ENCODE measurements at regions not wholly inside any gene's neighbourhood (a gene's known extent, or its start where the extent isn't known, plus 50 kb on each side); places are given as distances from the start of the nearest gene placed in this dataset.

- TF ChIP-seq, protein P1, sequence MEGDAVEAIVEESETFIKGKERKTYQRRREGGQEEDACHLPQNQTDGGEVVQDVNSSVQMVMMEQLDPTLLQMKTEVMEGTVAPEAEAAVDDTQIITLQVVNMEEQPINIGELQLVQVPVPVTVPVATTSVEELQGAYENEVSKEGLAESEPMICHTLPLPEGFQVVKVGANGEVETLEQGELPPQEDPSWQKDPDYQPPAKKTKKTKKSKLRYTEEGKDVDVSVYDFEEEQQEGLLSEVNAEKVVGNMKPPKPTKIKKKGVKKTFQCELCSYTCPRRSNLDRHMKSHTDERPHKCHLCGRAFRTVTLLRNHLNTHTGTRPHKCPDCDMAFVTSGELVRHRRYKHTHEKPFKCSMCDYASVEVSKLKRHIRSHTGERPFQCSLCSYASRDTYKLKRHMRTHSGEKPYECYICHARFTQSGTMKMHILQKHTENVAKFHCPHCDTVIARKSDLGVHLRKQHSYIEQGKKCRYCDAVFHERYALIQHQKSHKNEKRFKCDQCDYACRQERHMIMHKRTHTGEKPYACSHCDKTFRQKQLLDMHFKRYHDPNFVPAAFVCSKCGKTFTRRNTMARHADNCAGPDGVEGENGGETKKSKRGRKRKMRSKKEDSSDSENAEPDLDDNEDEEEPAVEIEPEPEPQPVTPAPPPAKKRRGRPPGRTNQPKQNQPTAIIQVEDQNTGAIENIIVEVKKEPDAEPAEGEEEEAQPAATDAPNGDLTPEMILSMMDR (IDR thresholded peaks at IDR 0.05), result no peak
- TF ChIP-seq POLR2A (IDR thresholded peaks at IDR 0.05), result no peak
Measured at GRCh38 chr16:86026916-86027315, 128.0 kb downstream of the IRF8 start.

Data from testis (tissue), 2 donors.